ENCODE measurements at regions not wholly inside any gene's neighbourhood (a gene's known extent, or its start where the extent isn't known, plus 50 kb on each side); places are given as distances from the start of the nearest gene placed in this dataset.

DNA sequence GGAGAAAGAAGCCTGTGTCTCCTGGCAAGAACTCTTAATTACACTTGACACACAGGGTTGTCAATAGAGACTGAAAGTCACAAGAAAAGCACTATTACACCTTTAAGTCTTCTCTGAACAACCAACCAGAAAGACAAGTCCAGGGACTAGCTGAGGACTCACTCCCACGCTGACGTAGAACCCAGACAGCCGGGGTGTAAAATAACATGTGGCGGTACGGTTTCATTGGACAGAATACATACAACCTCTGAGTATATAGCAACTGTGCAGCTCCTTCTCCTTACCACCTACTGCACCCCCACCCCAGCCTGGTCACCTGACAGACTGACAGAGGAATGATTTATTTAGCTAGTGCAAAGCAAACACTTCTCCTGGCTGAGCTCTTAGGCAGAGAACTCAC lies 103.4 kb upstream of the RASEF start:
- Histone ChIP-seq H3K4me3 (ENCODE audit: low read depth in 1 of 2, low read length in 2 of 2) (no peak overlapping the region), H3K27ac (ENCODE audit: low read depth in 2 of 2, low read length in 1 of 2) (no peak overlapping the region), H3K27me3 (ENCODE audit: control insufficient read depth in 1 of 2, insufficient read depth in 2 of 2, low read length in 2 of 2) (no peaks in the 10 kb centered on the region), H3K36me3 (ENCODE audit: control insufficient read depth in 2 of 2, insufficient read depth in 2 of 2, low read length in 1 of 2) (no peaks in the 10 kb centered on the region), H3K9me3 (ENCODE audit: control insufficient read depth in 2 of 2, insufficient read depth in 1 of 2, low read depth in 1 of 2, low read length in 1 of 2) (no peaks in the 10 kb centered on the region), H3K4me1 (ENCODE audit: control insufficient read depth in 2 of 2, insufficient read depth in 2 of 2, low read length in 1 of 2) (no peaks in the 10 kb centered on the region)
- 45 to 60% methylated on average over 5 of the region's 5 CpGs for WGBS, 2 donors

DNA sequence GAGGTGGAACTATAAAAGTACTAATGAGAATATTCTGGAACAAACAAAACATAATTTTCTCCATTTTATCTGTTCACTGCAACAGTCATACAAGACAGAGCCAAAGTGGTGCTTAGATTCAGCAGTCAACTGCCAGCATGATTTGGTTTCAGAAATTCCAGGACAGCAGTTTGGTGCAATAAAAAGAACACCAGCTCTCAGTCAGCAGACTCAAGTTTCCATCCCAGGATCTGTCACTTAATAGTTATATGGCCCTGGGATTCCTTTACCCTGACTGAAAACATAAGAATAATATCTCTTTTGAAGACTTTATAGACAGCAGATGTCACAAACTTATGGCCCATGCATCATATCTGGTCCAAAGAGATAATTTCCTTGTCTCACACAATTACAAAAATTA lies 92.8 kb upstream of the RASEF start:
- H3K27ac ChIP-seq (ENCODE audit: low read depth in 2 of 2, low read length in 1 of 2) = no peak overlapping the region
- H3K4me1 ChIP-seq (ENCODE audit: control insufficient read depth in 2 of 2, insufficient read depth in 2 of 2, low read length in 1 of 2) = no peaks in the 10 kb centered on the region
- no peaks in the 10 kb centered on the region for H3K27me3 ChIP-seq (ENCODE audit: control insufficient read depth in 1 of 2, insufficient read depth in 2 of 2, low read length in 2 of 2)

DNA sequence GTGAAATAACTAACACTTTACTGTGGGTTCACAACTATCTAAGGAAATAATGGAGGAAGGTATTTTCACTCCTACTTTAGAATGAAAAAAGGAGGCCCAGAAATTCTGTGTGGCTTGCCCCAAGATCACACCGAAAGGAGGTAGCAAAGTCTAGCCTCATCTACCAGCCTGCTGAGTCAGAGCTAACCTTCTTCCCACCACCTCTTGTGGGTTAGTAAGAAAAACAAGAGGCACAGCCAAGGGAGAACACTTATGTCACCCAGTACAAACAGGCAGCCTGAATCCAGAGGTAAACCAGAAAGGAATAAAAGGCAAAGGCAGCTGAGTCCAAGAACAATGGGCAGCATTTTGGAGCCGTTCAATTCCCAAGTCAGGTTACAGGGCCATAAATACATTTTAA lies 91.9 kb upstream of the RASEF start:
- Histone ChIP-seq H3K36me3 (ENCODE audit: control insufficient read depth in 2 of 2, insufficient read depth in 2 of 2, low read length in 1 of 2) (no peaks in the 10 kb centered on the region), H3K27ac (ENCODE audit: low read depth in 2 of 2, low read length in 1 of 2) (no peak overlapping the region), H3K4me1 (ENCODE audit: control insufficient read depth in 2 of 2, insufficient read depth in 2 of 2, low read length in 1 of 2) (no peaks in the 10 kb centered on the region), H3K4me3 (ENCODE audit: low read depth in 1 of 2, low read length in 2 of 2) (no peak overlapping the region), H3K9me3 (ENCODE audit: control insufficient read depth in 2 of 2, insufficient read depth in 1 of 2, low read depth in 1 of 2, low read length in 1 of 2) (no peaks in the 10 kb centered on the region), H3K27me3 (ENCODE audit: control insufficient read depth in 1 of 2, insufficient read depth in 2 of 2, low read length in 2 of 2) (no peaks in the 10 kb centered on the region)
- 73 to 81% methylated on average over 2 of the region's 2 CpGs for WGBS, 2 donors

More for the DNA sequence above, 92.8 kb upstream of the RASEF start:
- Histone ChIP-seq H3K9me3 (ENCODE audit: control insufficient read depth in 2 of 2, insufficient read depth in 1 of 2, low read depth in 1 of 2, low read length in 1 of 2) (peaks cover 0 to 2% of the 10 kb centered on the region in 2 donors), H3K36me3 (ENCODE audit: control insufficient read depth in 2 of 2, insufficient read depth in 2 of 2, low read length in 1 of 2) (no peaks in the 10 kb centered on the region), H3K4me3 (ENCODE audit: low read depth in 1 of 2, low read length in 2 of 2) (no peak overlapping the region)

DNA sequence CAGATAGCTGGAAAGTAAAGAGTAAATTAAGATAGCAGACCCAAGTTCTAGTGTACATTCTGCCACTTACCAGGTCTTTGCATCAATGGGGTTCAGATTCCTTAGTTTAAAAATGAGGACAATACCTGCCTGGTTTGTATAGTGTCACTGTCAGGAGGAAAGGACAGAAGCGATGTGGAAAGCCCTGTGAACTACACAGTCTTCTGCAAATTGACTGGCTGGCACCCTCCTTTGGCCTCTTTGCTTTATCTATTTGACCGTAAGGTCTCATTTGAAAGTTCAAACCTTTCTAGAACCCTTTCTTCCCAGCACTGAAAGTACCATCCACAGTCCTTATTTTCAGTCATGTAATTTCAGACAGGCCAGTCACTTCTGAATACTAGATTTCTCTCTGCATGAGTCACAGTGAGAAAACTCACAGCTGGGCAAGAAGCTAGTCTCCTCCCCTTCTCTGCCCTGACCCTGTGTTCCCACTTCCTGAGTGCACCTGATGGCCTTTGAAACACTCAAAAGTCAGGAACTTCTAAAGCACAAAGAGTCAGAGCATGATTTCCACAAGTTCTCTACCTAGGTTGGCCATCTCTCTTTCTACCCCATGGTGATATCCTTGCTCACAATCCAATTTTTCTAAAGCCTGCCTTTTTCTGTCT lies 91.3 kb upstream of the RASEF start:
- H3K36me3 ChIP-seq (ENCODE audit: control insufficient read depth in 2 of 2, insufficient read depth in 2 of 2, low read length in 1 of 2) = no peaks in the 10 kb centered on the region
- WGBS, 2 donors = 81 to 88% methylated on average over 2 of the region's 2 CpGs
- no peaks in the 10 kb centered on the region for H3K9me3 ChIP-seq (ENCODE audit: control insufficient read depth in 2 of 2, insufficient read depth in 1 of 2, low read depth in 1 of 2, low read length in 1 of 2)
- H3K4me3 ChIP-seq (ENCODE audit: low read depth in 1 of 2, low read length in 2 of 2) = no peak overlapping the region
- no peak overlapping the region for H3K27ac ChIP-seq (ENCODE audit: low read depth in 2 of 2, low read length in 1 of 2)
- no peaks in the 10 kb centered on the region for H3K4me1 ChIP-seq (ENCODE audit: control insufficient read depth in 2 of 2, insufficient read depth in 2 of 2, low read length in 1 of 2)
- no peaks in the 10 kb centered on the region for H3K27me3 ChIP-seq (ENCODE audit: control insufficient read depth in 1 of 2, insufficient read depth in 2 of 2, low read length in 2 of 2)

DNA sequence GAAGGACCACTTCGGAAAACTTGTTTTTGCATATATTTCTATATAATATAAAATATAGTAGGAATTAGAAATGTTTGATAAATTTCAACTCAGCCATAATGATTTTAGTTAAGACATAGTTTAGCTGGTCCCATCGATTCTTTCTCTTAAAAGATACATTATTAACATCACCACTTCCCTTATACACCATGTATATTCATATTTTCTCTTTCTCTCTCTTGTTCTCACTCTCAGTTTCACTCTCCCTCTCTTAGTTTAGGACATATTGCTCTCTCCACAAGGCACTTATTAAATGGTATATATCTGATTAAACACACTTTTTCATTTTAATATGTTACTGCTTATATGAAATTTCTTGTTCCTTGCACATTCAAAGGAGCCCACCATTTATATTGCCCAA lies 90.1 kb upstream of the RASEF start:
- WGBS, 2 donors = 84 to 91% methylated on average over 2 of the region's 2 CpGs
- no peak overlapping the region for H3K4me3 ChIP-seq (ENCODE audit: low read depth in 1 of 2, low read length in 2 of 2)
- H3K4me1 ChIP-seq (ENCODE audit: control insufficient read depth in 2 of 2, insufficient read depth in 2 of 2, low read length in 1 of 2) = no peaks in the 10 kb centered on the region
- no peaks in the 10 kb centered on the region for H3K27me3 ChIP-seq (ENCODE audit: control insufficient read depth in 1 of 2, insufficient read depth in 2 of 2, low read length in 2 of 2)
- no peak overlapping the region for H3K27ac ChIP-seq (ENCODE audit: low read depth in 2 of 2, low read length in 1 of 2)
- no peaks in the 10 kb centered on the region for H3K9me3 ChIP-seq (ENCODE audit: control insufficient read depth in 2 of 2, insufficient read depth in 1 of 2, low read depth in 1 of 2, low read length in 1 of 2)
- H3K36me3 ChIP-seq (ENCODE audit: control insufficient read depth in 2 of 2, insufficient read depth in 2 of 2, low read length in 1 of 2) = no peaks in the 10 kb centered on the region

DNA sequence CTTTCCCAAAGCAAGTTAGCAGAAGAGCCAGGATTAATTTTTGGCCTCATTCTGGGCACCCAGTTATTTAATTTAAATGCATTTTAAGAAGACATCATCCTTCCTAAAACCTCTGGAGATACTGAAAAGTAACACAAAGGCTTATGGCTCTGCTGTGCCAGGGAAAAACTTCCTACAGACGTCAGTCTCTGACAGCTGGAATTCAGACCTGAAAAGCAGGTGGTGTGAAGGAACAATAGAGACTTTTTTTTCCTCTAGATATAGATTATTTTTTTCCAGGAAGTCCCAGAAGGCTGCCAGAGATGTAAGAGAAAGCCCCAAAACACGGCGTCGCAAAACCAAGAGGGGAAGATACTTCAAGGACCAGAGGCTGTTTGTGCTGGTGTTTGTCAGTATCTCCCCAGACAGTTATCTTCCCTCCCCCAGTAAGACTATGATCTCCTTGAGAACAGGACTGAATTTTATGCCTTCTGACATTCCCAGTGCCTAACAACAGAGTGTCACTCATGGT lies 88.7 kb upstream of the RASEF start:
- Histone ChIP-seq H3K27me3 (ENCODE audit: control insufficient read depth in 1 of 2, insufficient read depth in 2 of 2, low read length in 2 of 2) (no peaks in the 10 kb centered on the region), H3K9me3 (ENCODE audit: control insufficient read depth in 2 of 2, insufficient read depth in 1 of 2, low read depth in 1 of 2, low read length in 1 of 2) (peaks cover 0 to 6% of the 10 kb centered on the region in 2 donors), H3K4me3 (ENCODE audit: low read depth in 1 of 2, low read length in 2 of 2) (no peak overlapping the region), H3K27ac (ENCODE audit: low read depth in 2 of 2, low read length in 1 of 2) (no peak overlapping the region), H3K36me3 (ENCODE audit: control insufficient read depth in 2 of 2, insufficient read depth in 2 of 2, low read length in 1 of 2) (no peaks in the 10 kb centered on the region), H3K4me1 (ENCODE audit: control insufficient read depth in 2 of 2, insufficient read depth in 2 of 2, low read length in 1 of 2) (no peaks in the 10 kb centered on the region)
- 41 to 57% methylated on average over 4 of the region's 4 CpGs for WGBS, 2 donors

DNA sequence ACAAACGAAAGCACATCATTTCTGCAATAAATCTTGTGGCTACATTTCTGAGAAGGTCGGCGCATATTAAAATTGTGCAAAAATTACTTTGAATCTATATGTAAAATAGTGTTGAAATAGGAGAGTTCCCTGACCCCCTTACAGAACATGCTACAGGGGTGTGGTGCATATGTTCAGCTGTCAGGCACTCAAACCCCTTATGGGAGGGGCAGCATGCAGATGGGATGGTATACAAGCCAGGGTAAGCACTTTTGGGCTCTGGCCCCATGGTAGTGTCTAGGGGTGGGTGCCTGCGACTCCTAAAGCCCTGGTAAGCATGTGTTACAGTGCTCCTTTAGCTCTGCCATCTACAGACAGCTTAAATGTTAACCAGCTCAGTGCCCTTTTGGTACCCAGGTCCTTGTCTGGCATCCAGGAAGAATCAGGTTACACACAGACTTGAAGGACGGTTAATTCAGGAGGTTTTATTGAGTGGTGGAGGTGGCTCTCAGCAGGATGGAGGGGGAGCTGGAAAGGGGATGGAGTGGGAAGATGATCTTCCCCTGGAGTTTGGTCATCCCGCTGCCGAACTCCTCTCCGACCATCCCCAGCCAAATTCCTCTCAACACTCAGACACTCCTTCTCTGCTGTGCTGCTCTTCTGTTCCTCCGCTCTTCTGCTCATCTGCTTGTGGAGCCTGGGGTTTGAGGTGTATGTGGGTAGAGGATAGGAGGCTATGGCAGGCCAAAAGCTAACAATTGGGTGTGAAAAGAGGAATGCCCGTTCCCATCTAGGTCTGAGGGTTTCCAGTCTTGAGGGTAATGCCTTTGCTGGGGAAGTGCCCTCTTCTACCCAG lies 84.6 kb upstream of the RASEF start:
- Histone ChIP-seq H3K9me3 (ENCODE audit: control insufficient read depth in 2 of 2, insufficient read depth in 1 of 2, low read depth in 1 of 2, low read length in 1 of 2) (peaks cover 0 to 6% of the 10 kb centered on the region in 2 donors), H3K4me1 (ENCODE audit: control insufficient read depth in 2 of 2, insufficient read depth in 2 of 2, low read length in 1 of 2) (no peaks in the 10 kb centered on the region), H3K27me3 (ENCODE audit: control insufficient read depth in 1 of 2, insufficient read depth in 2 of 2, low read length in 2 of 2) (no peaks in the 10 kb centered on the region), H3K4me3 (ENCODE audit: low read depth in 1 of 2, low read length in 2 of 2) (no peak overlapping the region), H3K36me3 (ENCODE audit: control insufficient read depth in 2 of 2, insufficient read depth in 2 of 2, low read length in 1 of 2) (no peaks in the 10 kb centered on the region), H3K27ac (ENCODE audit: low read depth in 2 of 2, low read length in 1 of 2) (no peak overlapping the region)
- 79 to 87% methylated on average over 10 of the region's 10 CpGs for WGBS, 2 donors

DNA sequence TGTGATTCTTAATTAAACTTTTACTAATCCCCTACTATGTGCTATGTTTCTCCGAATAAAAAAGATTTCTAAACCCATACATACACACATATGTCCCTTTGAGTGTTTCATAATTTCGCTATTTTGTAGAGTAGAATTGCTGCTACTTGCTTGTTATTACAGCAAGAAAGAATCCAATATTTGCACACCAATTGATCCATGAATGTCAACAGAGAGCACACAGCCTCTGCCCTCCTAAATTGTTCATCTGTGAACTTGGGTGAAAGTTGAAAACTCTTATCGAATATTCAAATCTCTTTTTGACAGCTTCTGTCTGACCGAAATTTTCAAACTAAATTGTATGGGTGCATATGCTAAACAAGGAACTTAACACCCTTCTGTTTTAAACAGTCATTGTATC lies 83.4 kb upstream of the RASEF start:
- WGBS, 2 donors = 63% methylated on average over 4 of the region's 4 CpGs
- H3K36me3 ChIP-seq (ENCODE audit: control insufficient read depth in 2 of 2, insufficient read depth in 2 of 2, low read length in 1 of 2) = no peaks in the 10 kb centered on the region
- H3K27me3 ChIP-seq (ENCODE audit: control insufficient read depth in 1 of 2, insufficient read depth in 2 of 2, low read length in 2 of 2) = no peaks in the 10 kb centered on the region
- peaks cover 0 to 6% of the 10 kb centered on the region in 2 donors for H3K9me3 ChIP-seq (ENCODE audit: control insufficient read depth in 2 of 2, insufficient read depth in 1 of 2, low read depth in 1 of 2, low read length in 1 of 2)
- H3K4me1 ChIP-seq (ENCODE audit: control insufficient read depth in 2 of 2, insufficient read depth in 2 of 2, low read length in 1 of 2) = no peaks in the 10 kb centered on the region
- no peak overlapping the region for H3K27ac ChIP-seq (ENCODE audit: low read depth in 2 of 2, low read length in 1 of 2)
- no peak overlapping the region for H3K4me3 ChIP-seq (ENCODE audit: low read depth in 1 of 2, low read length in 2 of 2)

DNA sequence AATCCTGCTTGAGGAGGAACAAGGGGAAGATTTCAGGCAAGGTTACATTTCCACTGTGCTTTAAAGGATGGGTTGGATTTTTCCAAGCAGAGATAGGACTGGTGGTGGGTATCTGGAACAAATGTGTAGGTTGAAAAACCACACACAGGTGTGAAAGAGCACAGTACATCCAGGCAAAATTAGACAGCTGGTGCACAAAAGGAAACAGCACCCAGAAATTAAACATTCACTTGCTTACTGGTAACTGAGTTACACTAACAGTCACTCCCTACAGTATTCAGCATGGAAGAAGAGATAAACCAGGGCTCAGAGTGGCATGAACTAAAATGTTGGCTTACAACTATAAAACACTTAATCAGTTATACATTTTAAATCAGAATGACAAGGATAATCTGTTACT lies 81.5 kb upstream of the RASEF start:
- no peaks in the 10 kb centered on the region for H3K36me3 ChIP-seq (ENCODE audit: control insufficient read depth in 2 of 2, insufficient read depth in 2 of 2, low read length in 1 of 2)
- no peak overlapping the region for H3K27ac ChIP-seq (ENCODE audit: low read depth in 2 of 2, low read length in 1 of 2)
- H3K4me1 ChIP-seq (ENCODE audit: control insufficient read depth in 2 of 2, insufficient read depth in 2 of 2, low read length in 1 of 2) = no peaks in the 10 kb centered on the region
- H3K4me3 ChIP-seq (ENCODE audit: low read depth in 1 of 2, low read length in 2 of 2) = no peak overlapping the region
- peaks cover 0 to 6% of the 10 kb centered on the region in 2 donors for H3K9me3 ChIP-seq (ENCODE audit: control insufficient read depth in 2 of 2, insufficient read depth in 1 of 2, low read depth in 1 of 2, low read length in 1 of 2)
- no peaks in the 10 kb centered on the region for H3K27me3 ChIP-seq (ENCODE audit: control insufficient read depth in 1 of 2, insufficient read depth in 2 of 2, low read length in 2 of 2)

DNA sequence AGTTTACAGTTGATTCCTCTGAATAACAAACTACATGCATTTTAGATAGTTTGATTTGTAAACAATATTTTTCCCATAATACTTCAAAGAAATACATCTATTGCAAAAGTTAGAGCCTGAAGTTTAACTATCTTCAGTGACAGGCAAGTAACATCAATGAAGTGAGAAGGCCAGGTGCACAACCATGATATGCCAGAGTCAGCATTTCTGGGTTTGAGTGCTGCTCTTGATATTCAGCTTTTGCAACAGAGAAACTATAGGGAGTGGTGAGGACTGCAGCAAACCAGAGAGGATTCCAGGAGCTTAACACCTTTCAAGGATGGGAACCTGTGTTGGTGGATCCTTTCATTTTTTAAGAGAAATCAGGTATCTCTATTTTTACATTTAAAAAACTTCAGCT lies 79.4 kb upstream of the RASEF start:
- Histone ChIP-seq H3K27ac (ENCODE audit: low read depth in 2 of 2, low read length in 1 of 2) (no peak overlapping the region), H3K36me3 (ENCODE audit: control insufficient read depth in 2 of 2, insufficient read depth in 2 of 2, low read length in 1 of 2) (no peaks in the 10 kb centered on the region), H3K9me3 (ENCODE audit: control insufficient read depth in 2 of 2, insufficient read depth in 1 of 2, low read depth in 1 of 2, low read length in 1 of 2) (peaks cover 0 to under 1% of the 10 kb centered on the region in 2 donors), H3K4me3 (ENCODE audit: low read depth in 1 of 2, low read length in 2 of 2) (no peak overlapping the region), H3K27me3 (ENCODE audit: control insufficient read depth in 1 of 2, insufficient read depth in 2 of 2, low read length in 2 of 2) (no peaks in the 10 kb centered on the region), H3K4me1 (ENCODE audit: control insufficient read depth in 2 of 2, insufficient read depth in 2 of 2, low read length in 1 of 2) (no peaks in the 10 kb centered on the region)

Data from esophagus (tissue), 2 donors.